IMR-90 (cell line): ENCODE measurements at regions not wholly inside any gene's neighbourhood (a gene's known extent, or its start where the extent isn't known, plus 50 kb on each side); places are given as distances from the start of the nearest gene placed in this dataset.

Source experiments
- CEBPB ChIP-seq: IDR thresholded peaks from 2 replicates; pipeline ENCODE4 v1.6.1; 2012; ENCODE audit warnings: low read depth, low read length, improper control_type of control experiment
- CHD1 ChIP-seq: IDR thresholded peaks from 2 replicates; pipeline ENCODE4 v1.6.1; 2012; ENCODE audit warnings: low read depth, low read length, improper control_type of control experiment
- CTCF ChIP-seq: conservative IDR thresholded peaks from 2 replicates; pipeline ENCODE4 v1.5.1; 2012; ENCODE audit warnings: mild to moderate bottlenecking, low read depth, low read length, improper control_type of control experiment
- ELK1 ChIP-seq: fragments of 150-350 bp; IDR thresholded peaks from 2 replicates; pipeline ENCODE4 v1.6.1; 2016; ENCODE audit warnings: low read depth, mild to moderate bottlenecking, low read length, moderate library complexity, borderline replicate concordance
- FOS ChIP-seq: fragments of 150-350 bp; IDR thresholded peaks from 2 replicates; pipeline ENCODE4 v1.6.1; 2016; ENCODE audit warnings: low read depth, low read length
- MAFK ChIP-seq: IDR thresholded peaks from 2 replicates; pipeline ENCODE4 v1.6.1; 2012; ENCODE audit warnings: low read depth, low read length, improper control_type of control experiment
- MAZ ChIP-seq: IDR thresholded peaks from 2 replicates; pipeline ENCODE4 v1.6.1; 2012; ENCODE audit warnings: low read depth, mild to moderate bottlenecking, low read length, improper control_type of control experiment, moderate library complexity, borderline replicate concordance
- NFE2L2 ChIP-seq: fragments of 150-350 bp; IDR thresholded peaks from 2 replicates; pipeline ENCODE4 v1.6.1; 2016; ENCODE audit warnings: low read depth, mild to moderate bottlenecking, low read length
- POLR2A ChIP-seq: IDR thresholded peaks from 2 replicates; pipeline ENCODE4 v1.6.1; 2012; ENCODE audit warnings: mild to moderate bottlenecking, low read depth, low read length
- RAD21 ChIP-seq: IDR thresholded peaks from 2 replicates; pipeline ENCODE4 v1.6.1; 2012; ENCODE audit warnings: low read length, improper control_type of control experiment
- RFX5 ChIP-seq: IDR thresholded peaks from 2 replicates; pipeline ENCODE4 v1.8.0; 2012; ENCODE audit warnings: low read depth, mild to moderate bottlenecking, low read length, moderate library complexity
- SMC3 ChIP-seq: fragments of 150-350 bp; IDR thresholded peaks from 2 replicates; pipeline ENCODE4 v1.6.1; 2016; ENCODE audit warnings: low read depth, mild to moderate bottlenecking, antibody characterized with exemption, low read length, moderate library complexity
- USF2 ChIP-seq: fragments of 150-350 bp; IDR thresholded peaks from 2 replicates; pipeline ENCODE4 v1.6.1; 2017; ENCODE audit warnings: mild to moderate bottlenecking, antibody characterized with exemption, low read length, low read depth

GRCh38 chr5:4197151-4197550 lies 601.5 kb downstream of the IRX1 start:
- no peak for TF ChIP-seq CTCF
- no peak for TF ChIP-seq FOS
- TF ChIP-seq MAFK, result no peak
- no peak for TF ChIP-seq CEBPB
- TF ChIP-seq USF2, result no peak
- TF ChIP-seq RFX5, result no peak
- TF ChIP-seq POLR2A, result no peak
- TF ChIP-seq ELK1, result no peak
- no peak for TF ChIP-seq RAD21
- TF ChIP-seq MAZ, result no peak
- no peak for TF ChIP-seq NFE2L2
- no peak for TF ChIP-seq SMC3
- no peak for TF ChIP-seq CHD1
